SK-N-SH (cell line): ENCODE measurements at regions not wholly inside any gene's neighbourhood (a gene's known extent, or its start where the extent isn't known, plus 50 kb on each side); places are given as distances from the start of the nearest gene placed in this dataset.
A peak's percentile ranks its signal among the peaks of the same experiment; 100 is the strongest.

Experiments used
- CTCF ChIA-PET: fragments of 300-600, 350-600 bp; formaldehyde crosslinking; extraction: SDS; loops from one replicate; lab custom pipeline; 2021; lab: Yijun Ruan, JAX
- POLR2A ChIA-PET: fragments of 350-600 bp; sonication (Branson Sonifier 250); formaldehyde crosslinking; extraction: SDS; loops from one replicate; lab custom pipeline; 2020; ENCODE audit warnings: antibody characterized with exemption, inconsistent platforms; lab: Yijun Ruan, JAX
- DNase-seq: peaks from one replicate; pipeline ENCODE4 v3.0.0; 2012
- H2AFZ ChIP-seq: fragments of 200-600 bp; sonication (generic); 2 replicates; pipeline ENCODE4 v1.8.1; 2016; ENCODE audit warnings: antibody characterized with exemption, mild to moderate bottlenecking, low read depth
- H3F3A ChIP-seq: fragments of 200-600 bp; sonication (generic); replicated peaks from 2 replicates; pipeline ENCODE3; 2016; ENCODE audit warnings: antibody characterized with exemption, mild to moderate bottlenecking; ENCODE audit not compliant: insufficient read depth
- H3K27ac ChIP-seq, 2 experiments: fragments of 200-500 bp in 1 of 2; fragments of 200-600 bp in 1 of 2; sonication (Bioruptor generic) in 1 of 2; sonication (generic), shearing (Covaris generic) in 1 of 2; 2 replicates each; pipeline versions ENCODE4 v1.5.1 to v1.6.1; 2014 to 2016; ENCODE audit warnings: low read depth in 2 of 2, inconsistent platforms in 1 of 2, low read length in 1 of 2, mild to moderate bottlenecking in 1 of 2, mixed read lengths in 1 of 2
- H3K27me3 ChIP-seq: fragments of 200-600 bp; sonication (generic), shearing (Covaris generic); 2 replicates; pipeline ENCODE4 v1.6.1; 2016; ENCODE audit warnings: mixed run types; ENCODE audit not compliant: insufficient read depth
- H3K36me3 ChIP-seq, 2 experiments: fragments of 200-500 bp in 1 of 2; fragments of 200-600 bp in 1 of 2; sonication (Bioruptor generic) in 1 of 2; sonication (generic) in 1 of 2; replicated peaks in 1 of 2; 2 replicates each; pipeline versions ENCODE3 to v1.5.1; 2014 to 2016; ENCODE audit warnings: low read length in 1 of 2, mild to moderate bottlenecking in 1 of 2; ENCODE audit not compliant: insufficient read depth in 2 of 2, control insufficient read depth in 1 of 2
- H3K4me1 ChIP-seq, 2 experiments: fragments of 200-500 bp in 1 of 2; fragments of 200-600 bp in 1 of 2; sonication (Bioruptor generic) in 1 of 2; sonication (generic), shearing (Covaris generic) in 1 of 2; 2 replicates each; pipeline versions ENCODE4 v1.5.1 to v1.6.1; 2014 to 2016; ENCODE audit warnings: low read depth in 1 of 2, low read length in 1 of 2, mixed run types in 1 of 2; ENCODE audit not compliant: insufficient read depth in 2 of 2, control insufficient read depth in 1 of 2
- H3K4me2 ChIP-seq: fragments of 200-600 bp; sonication (generic), shearing (Covaris generic); 2 replicates; pipeline ENCODE4 v1.6.1; 2017; ENCODE audit warnings: mixed run types
- H3K4me3 ChIP-seq, 2 experiments: fragments of 200-500 bp in 1 of 2; fragments of 200-600 bp in 1 of 2; sonication (Bioruptor generic) in 1 of 2; sonication (generic), shearing (Covaris generic) in 1 of 2; 2 replicates each; pipeline versions ENCODE4 v1.5.1 to v1.8.1; 2014 to 2016; ENCODE audit warnings: low read depth in 2 of 2, inconsistent platforms in 1 of 2, low read length in 1 of 2, mild to moderate bottlenecking in 1 of 2, mixed read lengths in 1 of 2, moderate library complexity in 1 of 2
- H3K79me2 ChIP-seq: fragments of 200-600 bp; sonication (generic); 2 replicates; pipeline ENCODE4 v1.8.1; 2017; ENCODE audit warnings: mild to moderate bottlenecking; ENCODE audit not compliant: insufficient read depth
- H3K9ac ChIP-seq: fragments of 200-600 bp; sonication (generic); 2 replicates; pipeline ENCODE4 v1.6.1; 2017; ENCODE audit warnings: mixed run types
- H3K9me2 ChIP-seq: fragments of 200-600 bp; sonication (generic); 2 replicates; pipeline ENCODE4 v1.6.1; 2017; ENCODE audit warnings: mixed run types
- H3K9me3 ChIP-seq: fragments of 200-600 bp; sonication (generic); 2 replicates; pipeline ENCODE4 v1.6.1; 2017; ENCODE audit warnings: mixed run types, mild to moderate bottlenecking, moderate library complexity
- H4K20me1 ChIP-seq: fragments of 200-600 bp; sonication (generic); 2 replicates; pipeline ENCODE4 v1.6.1; 2017; ENCODE audit warnings: mild to moderate bottlenecking, mixed run types; ENCODE audit not compliant: insufficient read depth
- CHD2 ChIP-seq: fragments of 150-350 bp; IDR thresholded peaks from 2 replicates; pipeline ENCODE4 v1.6.1; 2018; ENCODE audit warnings: low read length; ENCODE audit not compliant: partially characterized antibody
- FOXJ3 ChIP-seq: sonication (generic); formaldehyde crosslinking; IDR thresholded peaks from 2 replicates; pipeline ENCODE4 v1.5.1; 2020; ENCODE audit warnings: mild to moderate bottlenecking, missing genetic modification reagents
- GABPA ChIP-seq: IDR thresholded peaks from 2 replicates; pipeline ENCODE4 v1.4.0; 2012; ENCODE audit warnings: low read depth, mild to moderate bottlenecking
- JUND ChIP-seq: IDR thresholded peaks from 2 replicates; pipeline ENCODE4 v1.4.0; 2012
- MEF2A ChIP-seq: IDR thresholded peaks from 2 replicates; pipeline ENCODE4 v1.4.0; 2012; ENCODE audit warnings: low read depth, borderline replicate concordance
- MXI1 ChIP-seq: IDR thresholded peaks from 2 replicates; pipeline ENCODE4 v1.6.1; 2012; ENCODE audit warnings: mild to moderate bottlenecking, low read depth, low read length, improper control_type of control experiment
- TAF1 ChIP-seq: IDR thresholded peaks from 2 replicates; pipeline ENCODE4 v1.6.1; 2012; ENCODE audit warnings: low read depth, mild to moderate bottlenecking, low read length, moderate library complexity, borderline replicate concordance
- TEAD4 ChIP-seq: IDR thresholded peaks from 2 replicates; pipeline ENCODE4 v1.4.0; 2012; ENCODE audit warnings: mild to moderate bottlenecking, borderline replicate concordance; ENCODE audit not compliant: insufficient read depth
- YY1 ChIP-seq: IDR thresholded peaks from 2 replicates; pipeline ENCODE4 v1.4.0; 2012; ENCODE audit warnings: low read depth, mild to moderate bottlenecking
- WGBS: methylation state at CpG from one replicate; pipeline ENCODE4 v1.1.6; 2017; ENCODE audit warnings: low lambda C conversion rate; 5-methylcytosine and 5-hydroxymethylcytosine counted together
- TF ChIP-seq, protein P1 (sequence below): fragments of 150-350 bp; IDR thresholded peaks from 2 replicates; pipeline ENCODE4 v1.6.1; 2016; ENCODE audit warnings: mild to moderate bottlenecking, low read depth, low read length
- TF ChIP-seq, protein P2 (sequence below): fragments of 150-350 bp; IDR thresholded peaks from 2 replicates; pipeline ENCODE4 v1.6.1; 2017; ENCODE audit warnings: antibody characterized with exemption, low read length, low read depth, borderline replicate concordance
- TF ChIP-seq, protein P3 (sequence below): fragments of 200-600 bp; sonication (generic); IDR thresholded peaks from 2 replicates; pipeline ENCODE4 v1.6.1; 2017; ENCODE audit warnings: antibody characterized with exemption, mild to moderate bottlenecking, moderate library complexity
- TF ChIP-seq, protein P4 (sequence below): IDR thresholded peaks from 2 replicates; pipeline ENCODE4; 2012

DNA sequence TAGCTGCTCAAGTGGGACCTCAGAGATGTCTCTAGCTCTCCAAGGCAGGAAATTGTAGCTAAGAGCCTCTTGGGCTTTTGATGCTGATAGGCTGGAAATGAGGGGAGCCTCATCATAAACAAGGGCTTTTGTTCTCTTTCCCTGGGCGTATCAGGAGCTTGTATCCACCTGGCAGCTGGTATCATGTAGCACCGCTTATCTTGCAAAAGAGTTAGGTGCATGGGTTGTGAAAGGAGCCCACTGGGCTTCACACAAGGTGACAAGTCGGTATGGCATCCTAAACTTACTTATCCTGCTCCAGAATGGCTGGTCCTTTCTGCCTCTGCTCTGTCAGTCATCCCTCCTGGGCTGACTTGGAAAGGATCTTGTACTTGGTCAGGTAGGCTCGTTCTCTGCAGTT, 565.8 kb downstream of the GRXCR1 start:
- no peak overlapping the region for H3K9ac ChIP-seq
- no peak overlapping the region for H3K4me3 ChIP-seq
- H3K4me1 ChIP-seq: no peaks in the 10 kb centered on the region; a peak in 2 of 4 replicates
- DNase-seq: no peak
- H3K27ac ChIP-seq: no peak overlapping the region
- POLR2A ChIA-PET: no interaction called here
- 50% methylated on average over 1 of the region's 4 CpGs for WGBS
- H3K4me2 ChIP-seq: no peak overlapping the region
- H4K20me1 ChIP-seq: no peaks in the 10 kb centered on the region
- no peaks in the 10 kb centered on the region for H3K79me2 ChIP-seq
- H3F3A ChIP-seq: peaks cover 14% of the 10 kb centered on the region
- CTCF ChIA-PET: no interaction called here
- H2AFZ ChIP-seq: peak overlapping the region; percentile 56; the same call in 1 of the 2 replicates
- H3K9me2 ChIP-seq: no peaks in the 10 kb centered on the region
- no peaks in the 10 kb centered on the region for H3K27me3 ChIP-seq
- no peaks in the 10 kb centered on the region for H3K36me3 ChIP-seq
- H3K9me3 ChIP-seq: no peaks in the 10 kb centered on the region
- TF ChIP-seq CHD2 (no peak), MEF2A (no peak), TEAD4 (no peak), MXI1 (no peak), YY1 (no peak), FOXJ3 (CRISPR knock-in tag) (no peak), GABPA (no peak), JUND (no peak), TAF1 (no peak)
- TF ChIP-seq, protein P1, sequence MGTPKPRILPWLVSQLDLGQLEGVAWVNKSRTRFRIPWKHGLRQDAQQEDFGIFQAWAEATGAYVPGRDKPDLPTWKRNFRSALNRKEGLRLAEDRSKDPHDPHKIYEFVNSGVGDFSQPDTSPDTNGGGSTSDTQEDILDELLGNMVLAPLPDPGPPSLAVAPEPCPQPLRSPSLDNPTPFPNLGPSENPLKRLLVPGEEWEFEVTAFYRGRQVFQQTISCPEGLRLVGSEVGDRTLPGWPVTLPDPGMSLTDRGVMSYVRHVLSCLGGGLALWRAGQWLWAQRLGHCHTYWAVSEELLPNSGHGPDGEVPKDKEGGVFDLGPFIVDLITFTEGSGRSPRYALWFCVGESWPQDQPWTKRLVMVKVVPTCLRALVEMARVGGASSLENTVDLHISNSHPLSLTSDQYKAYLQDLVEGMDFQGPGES: no peak
- TF ChIP-seq, protein P2, sequence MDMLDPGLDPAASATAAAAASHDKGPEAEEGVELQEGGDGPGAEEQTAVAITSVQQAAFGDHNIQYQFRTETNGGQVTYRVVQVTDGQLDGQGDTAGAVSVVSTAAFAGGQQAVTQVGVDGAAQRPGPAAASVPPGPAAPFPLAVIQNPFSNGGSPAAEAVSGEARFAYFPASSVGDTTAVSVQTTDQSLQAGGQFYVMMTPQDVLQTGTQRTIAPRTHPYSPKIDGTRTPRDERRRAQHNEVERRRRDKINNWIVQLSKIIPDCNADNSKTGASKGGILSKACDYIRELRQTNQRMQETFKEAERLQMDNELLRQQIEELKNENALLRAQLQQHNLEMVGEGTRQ: no peak

DNA sequence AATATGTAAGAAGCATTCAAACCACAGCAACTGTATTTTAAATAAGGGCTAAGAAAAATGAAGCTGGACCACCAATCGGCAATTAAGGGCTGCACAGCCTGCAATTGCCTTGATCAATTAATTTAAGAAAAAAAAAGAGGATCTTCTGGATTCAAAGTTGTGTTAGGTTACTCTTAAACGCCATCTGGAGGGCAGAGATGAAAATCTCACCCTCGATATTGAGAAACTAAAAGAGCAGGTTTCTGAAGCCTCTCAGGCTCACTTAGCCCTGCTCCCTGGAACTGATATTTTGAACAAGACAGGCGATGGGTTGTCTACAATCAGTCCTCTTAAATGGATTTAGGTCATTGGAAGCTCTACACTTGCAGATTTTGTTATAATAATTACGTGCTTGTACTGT, 579.4 kb downstream of the GRXCR1 start:
- TF ChIP-seq, protein P3, sequence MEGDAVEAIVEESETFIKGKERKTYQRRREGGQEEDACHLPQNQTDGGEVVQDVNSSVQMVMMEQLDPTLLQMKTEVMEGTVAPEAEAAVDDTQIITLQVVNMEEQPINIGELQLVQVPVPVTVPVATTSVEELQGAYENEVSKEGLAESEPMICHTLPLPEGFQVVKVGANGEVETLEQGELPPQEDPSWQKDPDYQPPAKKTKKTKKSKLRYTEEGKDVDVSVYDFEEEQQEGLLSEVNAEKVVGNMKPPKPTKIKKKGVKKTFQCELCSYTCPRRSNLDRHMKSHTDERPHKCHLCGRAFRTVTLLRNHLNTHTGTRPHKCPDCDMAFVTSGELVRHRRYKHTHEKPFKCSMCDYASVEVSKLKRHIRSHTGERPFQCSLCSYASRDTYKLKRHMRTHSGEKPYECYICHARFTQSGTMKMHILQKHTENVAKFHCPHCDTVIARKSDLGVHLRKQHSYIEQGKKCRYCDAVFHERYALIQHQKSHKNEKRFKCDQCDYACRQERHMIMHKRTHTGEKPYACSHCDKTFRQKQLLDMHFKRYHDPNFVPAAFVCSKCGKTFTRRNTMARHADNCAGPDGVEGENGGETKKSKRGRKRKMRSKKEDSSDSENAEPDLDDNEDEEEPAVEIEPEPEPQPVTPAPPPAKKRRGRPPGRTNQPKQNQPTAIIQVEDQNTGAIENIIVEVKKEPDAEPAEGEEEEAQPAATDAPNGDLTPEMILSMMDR: peak; percentile 33
- TF ChIP-seq, protein P4, sequence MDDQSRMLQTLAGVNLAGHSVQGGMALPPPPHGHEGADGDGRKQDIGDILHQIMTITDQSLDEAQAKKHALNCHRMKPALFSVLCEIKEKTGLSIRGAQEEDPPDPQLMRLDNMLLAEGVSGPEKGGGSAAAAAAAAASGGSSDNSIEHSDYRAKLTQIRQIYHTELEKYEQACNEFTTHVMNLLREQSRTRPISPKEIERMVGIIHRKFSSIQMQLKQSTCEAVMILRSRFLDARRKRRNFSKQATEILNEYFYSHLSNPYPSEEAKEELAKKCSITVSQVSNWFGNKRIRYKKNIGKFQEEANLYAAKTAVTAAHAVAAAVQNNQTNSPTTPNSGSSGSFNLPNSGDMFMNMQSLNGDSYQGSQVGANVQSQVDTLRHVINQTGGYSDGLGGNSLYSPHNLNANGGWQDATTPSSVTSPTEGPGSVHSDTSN: no peak

More for the DNA sequence above, 579.4 kb downstream of the GRXCR1 start:
- no peak for DNase-seq
- no peak overlapping the region for H3K4me2 ChIP-seq
- no peak overlapping the region for H3K27ac ChIP-seq
- H3K79me2 ChIP-seq: no peaks in the 10 kb centered on the region
- ChIA-PET CTCF (interaction anchor here (1.4 kb wide), 1 partner anchor 8 kb away, joined by 3 read pairs; no protein-coding TSS in a partner anchor), POLR2A (no interaction called here)
- no peak overlapping the region for H3K4me3 ChIP-seq
- H3K27me3 ChIP-seq: no peaks in the 10 kb centered on the region
- H3K36me3 ChIP-seq: no peaks in the 10 kb centered on the region
- no peaks in the 10 kb centered on the region for H4K20me1 ChIP-seq
- peaks cover 11% of the 10 kb centered on the region for H3K9me3 ChIP-seq
- no peaks in the 10 kb centered on the region for H3K9me2 ChIP-seq
- H3F3A ChIP-seq: no peaks in the 10 kb centered on the region
- WGBS: 9% methylated on average over 5 of the region's 5 CpGs
- H3K4me1 ChIP-seq: no peaks in the 10 kb centered on the region
- H2AFZ ChIP-seq: no peak overlapping the region
- no peak overlapping the region for H3K9ac ChIP-seq
